ENCODE measurements at regions not wholly inside any gene's neighbourhood (a gene's known extent, or its start where the extent isn't known, plus 50 kb on each side); places are given as distances from the start of the nearest gene placed in this dataset.

DNA sequence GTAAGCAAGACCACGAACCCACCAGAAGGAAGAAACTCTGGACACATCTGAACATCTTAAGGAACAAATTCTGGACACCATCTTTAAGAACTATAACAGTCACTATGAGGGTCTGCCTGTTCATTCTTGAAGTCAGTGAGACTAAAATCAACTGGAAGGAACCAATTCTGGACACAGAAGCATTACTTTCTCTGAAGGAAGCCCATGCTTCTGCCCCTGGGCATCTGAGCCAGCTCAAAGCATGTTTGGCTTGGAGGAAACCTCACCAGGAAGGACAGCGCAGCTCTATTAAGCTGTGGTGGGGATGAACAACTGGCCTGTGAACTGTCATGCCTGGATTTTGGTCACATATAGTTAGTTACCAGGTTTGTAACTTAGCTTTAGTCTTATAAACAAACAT lies 132.4 kb upstream of the GDF10 start:
- TF ChIP-seq, protein P1, sequence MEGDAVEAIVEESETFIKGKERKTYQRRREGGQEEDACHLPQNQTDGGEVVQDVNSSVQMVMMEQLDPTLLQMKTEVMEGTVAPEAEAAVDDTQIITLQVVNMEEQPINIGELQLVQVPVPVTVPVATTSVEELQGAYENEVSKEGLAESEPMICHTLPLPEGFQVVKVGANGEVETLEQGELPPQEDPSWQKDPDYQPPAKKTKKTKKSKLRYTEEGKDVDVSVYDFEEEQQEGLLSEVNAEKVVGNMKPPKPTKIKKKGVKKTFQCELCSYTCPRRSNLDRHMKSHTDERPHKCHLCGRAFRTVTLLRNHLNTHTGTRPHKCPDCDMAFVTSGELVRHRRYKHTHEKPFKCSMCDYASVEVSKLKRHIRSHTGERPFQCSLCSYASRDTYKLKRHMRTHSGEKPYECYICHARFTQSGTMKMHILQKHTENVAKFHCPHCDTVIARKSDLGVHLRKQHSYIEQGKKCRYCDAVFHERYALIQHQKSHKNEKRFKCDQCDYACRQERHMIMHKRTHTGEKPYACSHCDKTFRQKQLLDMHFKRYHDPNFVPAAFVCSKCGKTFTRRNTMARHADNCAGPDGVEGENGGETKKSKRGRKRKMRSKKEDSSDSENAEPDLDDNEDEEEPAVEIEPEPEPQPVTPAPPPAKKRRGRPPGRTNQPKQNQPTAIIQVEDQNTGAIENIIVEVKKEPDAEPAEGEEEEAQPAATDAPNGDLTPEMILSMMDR (IDR thresholded peaks at IDR 0.05 in 8 of 11, conservative IDR thresholded peaks at IDR 0.05 in 3 of 11), result no peak
- TF ChIP-seq POLR2AphosphoS5 (IDR thresholded peaks at IDR 0.05), result no peak
- H3K36me3 ChIP-seq, result no peaks in the 10 kb centered on the region
- H3K9me3 ChIP-seq, result peaks cover 0 to 12% (median 0%) of the 10 kb centered on the region in 8 donors
- no peak overlapping the region for H3K27ac ChIP-seq
- H3K4me1 ChIP-seq, result peaks cover 0 to 21% (median 14%) of the 10 kb centered on the region in 6 donors
- H3K27me3 ChIP-seq (replicated peaks in 1 of 7), result peaks cover 0 to 12% (median 0%) of the 10 kb centered on the region in 7 donors
- WGBS, 5 donors, result 63 to 89% (median 86%) methylated on average over 2 of the region's 2 CpGs
- no peak overlapping the region for H3K4me3 ChIP-seq
- no peak for DNase-seq
- intact Hi-C loops (cut with DNase I; ENCODE audit: low total_unique reads), result no loop called here

DNA sequence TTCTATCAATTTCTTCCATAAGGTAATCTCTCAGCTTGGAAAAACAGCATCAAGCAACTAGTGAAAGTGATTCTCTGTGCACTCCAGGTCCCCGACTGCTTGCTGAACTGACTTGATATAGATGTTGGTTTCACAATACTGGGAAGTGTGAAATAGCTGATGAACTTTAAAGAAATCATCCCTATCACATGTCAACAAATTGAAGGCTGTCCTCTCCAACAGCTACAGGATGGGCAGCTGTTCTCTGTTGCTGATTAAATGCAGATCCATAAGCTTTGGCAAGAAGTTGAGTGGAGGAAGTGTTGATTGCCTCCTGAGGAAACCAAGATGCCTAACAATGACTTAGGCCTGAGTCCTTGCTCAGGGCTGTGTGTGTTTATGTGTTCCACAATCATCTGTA lies 130.4 kb upstream of the GDF10 start:
- Histone ChIP-seq H3K9me3 (peaks cover 0 to 12% (median 0%) of the 10 kb centered on the region in 8 donors), H3K4me3 (no peak overlapping the region), H3K4me1 (peaks cover 0 to 20% (median 14%) of the 10 kb centered on the region in 6 donors), H3K27ac (no peak overlapping the region), H3K36me3 (no peaks in the 10 kb centered on the region), H3K27me3 (replicated peaks in 1 of 7) (peaks cover 0 to 8% (median 0%) of the 10 kb centered on the region in 7 donors)
- no peak for TF ChIP-seq POLR2AphosphoS5 (IDR thresholded peaks at IDR 0.05)
- TF ChIP-seq, protein P1 (IDR thresholded peaks at IDR 0.05 in 8 of 11, conservative IDR thresholded peaks at IDR 0.05 in 3 of 11), result no peak
- 22 to 69% (median 45%) methylated on average over 1 of the region's 1 CpG for WGBS, 5 donors
- DNase-seq, result no peak
- intact Hi-C loops (cut with DNase I; ENCODE audit: low total_unique reads), result no loop called here

DNA sequence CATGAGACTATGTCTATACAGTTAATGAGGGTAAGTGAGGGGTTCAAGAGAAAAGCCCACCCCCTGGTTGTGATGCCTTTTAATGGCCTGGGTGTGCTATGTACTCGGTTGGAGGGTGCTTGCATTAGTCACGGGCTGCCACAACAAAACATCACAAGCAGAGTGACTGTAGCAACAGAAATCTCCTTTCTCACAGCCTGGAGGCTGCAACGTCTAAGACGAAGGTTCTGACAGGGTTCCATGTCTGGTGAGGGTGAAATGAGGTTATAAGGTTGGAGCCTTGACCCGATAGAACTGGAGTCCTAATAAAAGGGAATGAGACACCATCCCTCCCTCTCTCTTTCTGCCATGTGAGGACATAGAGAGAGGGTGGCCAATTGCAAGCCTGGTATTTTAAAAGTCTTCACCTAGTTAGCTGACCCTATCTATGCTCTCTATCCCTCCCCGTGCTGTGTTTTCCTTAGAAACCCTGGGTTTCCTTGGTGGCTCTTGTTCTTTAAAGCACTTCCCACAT lies 126.0 kb upstream of the GDF10 start:
- no peak overlapping the region for H3K27ac ChIP-seq
- no peak for DNase-seq
- H3K4me3 ChIP-seq, result no peak overlapping the region
- peaks cover 0 to 8% (median 0%) of the 10 kb centered on the region in 8 donors for H3K9me3 ChIP-seq
- TF ChIP-seq POLR2A (IDR thresholded peaks at IDR 0.05), result no peak
- TF ChIP-seq, protein P1 (IDR thresholded peaks at IDR 0.05 in 8 of 11, conservative IDR thresholded peaks at IDR 0.05 in 3 of 11), result no peak
- TF ChIP-seq POLR2AphosphoS5 (IDR thresholded peaks at IDR 0.05), result no peak
- intact Hi-C loops (cut with DNase I; ENCODE audit: low total_unique reads), result no loop called here
- no peaks in the 10 kb centered on the region for H3K27me3 ChIP-seq (replicated peaks in 1 of 7)
- H3K36me3 ChIP-seq, result no peaks in the 10 kb centered on the region
- 78 to 85% (median 83%) methylated on average over 6 of the region's 6 CpGs for whole genome bisulfite sequencing, 5 donors
- H3K4me1 ChIP-seq, result no peaks in the 10 kb centered on the region

DNA sequence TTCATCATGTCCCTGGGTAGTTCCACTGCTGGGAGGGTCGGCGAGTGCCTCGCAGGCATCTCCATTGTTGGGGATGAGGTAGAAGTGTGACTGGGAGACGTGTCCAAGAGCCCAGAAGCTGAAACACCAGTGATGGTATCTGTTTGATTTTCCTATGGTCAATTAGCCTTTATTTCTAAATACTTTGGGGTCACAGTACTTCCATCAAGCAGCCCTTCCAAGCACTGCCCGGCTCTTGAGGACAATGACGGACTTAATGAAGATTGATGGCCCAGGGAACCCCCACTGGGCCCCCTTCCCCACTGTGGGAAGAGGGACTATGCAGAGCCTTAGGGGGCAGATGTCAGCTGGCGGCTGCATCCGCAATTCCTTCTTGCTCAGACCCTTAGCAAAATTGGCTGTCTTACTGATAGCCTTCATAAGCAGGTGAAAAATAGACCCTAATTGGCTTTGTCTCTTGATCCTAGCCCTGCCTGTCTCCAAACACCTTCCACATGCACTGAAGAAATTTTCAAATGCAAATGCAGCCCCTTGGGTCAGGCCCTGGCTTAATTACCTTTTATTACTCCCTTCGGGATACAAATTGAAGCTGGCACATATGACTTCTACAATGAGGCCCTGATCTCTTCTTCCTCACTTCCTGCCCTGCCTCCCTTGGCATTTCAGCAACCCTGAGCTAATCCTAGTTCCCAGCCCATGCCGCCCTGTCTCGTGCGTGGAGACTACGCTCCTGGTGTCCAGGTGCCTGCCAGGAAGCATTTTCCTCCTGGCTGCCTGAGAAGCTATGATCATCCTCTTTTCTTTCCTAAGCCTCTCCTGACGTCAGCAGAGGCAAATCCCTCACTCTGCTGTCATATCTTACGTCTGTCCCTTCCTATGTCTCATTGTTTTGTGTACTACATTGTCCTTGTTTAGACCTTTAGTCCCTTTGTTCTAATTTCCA lies 124.5 kb upstream of the GDF10 start:
- intact Hi-C loops (cut with DNase I; ENCODE audit: low total_unique reads), result no loop called here
- 74 to 86% (median 78%) methylated on average over 15 of the region's 15 CpGs for WGBS, 5 donors
- no peak overlapping the region for H3K27ac ChIP-seq
- peaks cover 0 to 1% (median 0%) of the 10 kb centered on the region in 8 donors for H3K9me3 ChIP-seq
- no peak for DNase-seq
- no peaks in the 10 kb centered on the region for H3K36me3 ChIP-seq
- no peaks in the 10 kb centered on the region for H3K4me1 ChIP-seq
- H3K27me3 ChIP-seq (replicated peaks in 1 of 7), result no peaks in the 10 kb centered on the region
- H3K4me3 ChIP-seq, result no peak overlapping the region
- TF ChIP-seq POLR2AphosphoS5 (IDR thresholded peaks at IDR 0.05) (no peak), POLR2A (IDR thresholded peaks at IDR 0.05) (no peak)
- TF ChIP-seq, protein P1 (IDR thresholded peaks at IDR 0.05 in 8 of 11, conservative IDR thresholded peaks at IDR 0.05 in 3 of 11), result no peak

Measured in spleen (tissue), 11 donors.